ENCODE measurements at regions not wholly inside any gene's neighbourhood (a gene's known extent, or its start where the extent isn't known, plus 50 kb on each side); places are given as distances from the start of the nearest gene placed in this dataset.
"Not testable (repeated sequence)": the region's sequence is repeated elsewhere in the genome, so short reads cannot be mapped to it uniquely, and the experiment has no call there.

DNA sequence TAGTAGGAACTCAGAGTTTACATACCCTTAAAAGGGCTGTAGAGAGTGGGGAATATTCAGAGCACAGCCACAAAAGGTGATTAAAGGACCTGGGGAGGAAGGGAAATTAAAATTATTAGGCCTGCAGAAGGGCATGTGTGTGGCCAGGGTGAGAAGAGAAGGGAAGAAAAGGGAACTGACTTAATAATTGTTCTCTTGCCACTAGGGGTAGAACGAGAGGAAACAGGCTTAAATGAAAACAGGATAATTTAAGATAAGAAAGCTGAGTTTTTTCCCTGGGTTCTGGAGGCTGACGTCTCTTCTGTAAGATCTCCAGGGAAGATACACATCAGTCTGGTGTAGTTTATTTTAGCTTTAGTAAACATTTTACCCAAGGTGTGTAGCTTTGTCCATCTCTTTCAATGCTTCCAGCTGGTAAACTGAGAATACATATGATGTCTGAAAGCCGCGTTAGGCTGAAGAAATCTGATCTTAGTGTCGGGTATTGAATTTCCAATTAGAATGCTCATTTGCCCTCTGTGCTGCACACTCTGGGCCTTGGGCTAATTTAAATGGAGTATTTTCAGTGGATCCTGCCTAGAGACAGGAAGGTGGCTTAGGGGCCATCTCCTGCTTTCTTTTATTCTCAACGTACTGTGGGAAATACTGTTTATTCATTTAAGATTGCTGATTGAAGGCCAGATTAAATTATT, 416.8 kb downstream of the TMEM38B start:
- DNase-seq, result no peak

DNA sequence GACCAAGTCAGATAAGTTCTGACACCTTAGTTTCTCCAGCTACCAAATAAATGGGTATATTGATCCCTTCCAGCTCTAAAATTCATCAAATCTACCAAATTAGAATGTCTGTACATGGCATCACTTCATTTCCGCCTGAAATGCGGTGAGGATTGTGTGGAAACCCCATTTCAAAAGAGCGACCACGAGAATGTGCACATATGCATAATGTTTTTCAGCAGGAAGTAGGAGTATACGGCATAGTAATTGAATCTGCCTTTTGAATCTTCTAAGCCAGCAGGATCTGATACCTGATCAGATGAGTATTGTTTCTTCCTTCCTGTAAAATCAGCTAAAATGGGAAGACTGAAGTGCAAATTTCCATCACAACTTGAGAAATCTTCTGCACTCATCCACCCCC, 418.6 kb downstream of the TMEM38B start:
- DNase-seq, result no peak

DNA sequence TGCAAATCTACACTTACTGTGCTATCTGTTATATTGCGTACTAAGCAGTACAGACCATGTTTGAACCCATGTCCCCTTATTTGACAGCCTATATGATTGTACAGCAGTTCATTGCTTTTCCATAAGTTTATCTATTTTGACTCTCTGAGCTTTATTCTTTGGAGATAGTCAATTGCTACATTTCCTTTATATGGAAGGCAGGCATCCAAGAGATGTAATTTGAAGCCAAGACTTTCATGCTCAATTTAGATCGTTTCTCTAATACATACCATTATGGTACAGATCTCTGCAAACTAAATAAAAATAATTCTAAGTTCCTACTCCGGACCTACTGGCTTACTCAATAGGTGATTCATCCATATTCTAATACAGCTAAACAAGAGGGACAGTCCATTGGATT, 424.8 kb downstream of the TMEM38B start:
- no peak for DNase-seq

DNA sequence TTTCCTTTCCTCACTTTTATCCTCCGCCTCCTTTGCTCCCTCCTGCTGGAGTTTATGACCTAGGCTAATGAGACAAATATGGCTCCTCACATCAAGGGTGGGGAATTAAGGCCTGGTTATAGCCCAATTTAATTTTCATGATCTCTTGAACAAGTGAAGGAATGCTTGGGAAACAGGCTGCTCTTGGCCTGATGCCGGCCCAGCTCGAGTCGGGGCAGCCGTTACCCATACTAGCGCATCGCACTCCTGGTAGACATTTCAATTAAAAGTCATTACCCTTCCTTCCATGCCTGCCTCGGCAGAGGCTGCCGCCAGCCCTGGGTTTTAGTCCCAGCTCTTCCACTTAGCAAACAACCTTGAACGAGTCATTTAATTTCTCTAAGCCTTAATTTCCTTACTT, 425.7 kb downstream of the TMEM38B start:
- DNase-seq, result no peak

DNA sequence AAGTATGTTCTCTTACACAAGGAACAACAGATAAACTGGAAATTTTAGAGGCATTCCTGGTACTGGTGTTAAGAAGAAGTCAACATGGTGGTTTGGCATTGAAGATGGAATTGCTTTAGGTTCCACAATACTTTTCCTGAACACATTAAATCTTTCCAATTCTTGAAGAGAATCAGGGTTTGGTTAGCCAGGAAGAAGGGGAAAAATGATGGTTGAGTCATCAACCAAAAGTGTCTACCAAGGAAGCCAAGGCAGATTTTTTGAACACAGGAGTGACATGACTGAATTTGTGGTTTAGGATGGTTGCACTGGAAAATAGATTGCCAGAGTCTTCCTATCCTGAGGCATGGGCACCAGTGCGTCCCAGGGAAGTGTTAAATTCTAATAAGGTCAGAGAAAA, 433.4 kb downstream of the TMEM38B start:
- DNase-seq, result no peak

DNA sequence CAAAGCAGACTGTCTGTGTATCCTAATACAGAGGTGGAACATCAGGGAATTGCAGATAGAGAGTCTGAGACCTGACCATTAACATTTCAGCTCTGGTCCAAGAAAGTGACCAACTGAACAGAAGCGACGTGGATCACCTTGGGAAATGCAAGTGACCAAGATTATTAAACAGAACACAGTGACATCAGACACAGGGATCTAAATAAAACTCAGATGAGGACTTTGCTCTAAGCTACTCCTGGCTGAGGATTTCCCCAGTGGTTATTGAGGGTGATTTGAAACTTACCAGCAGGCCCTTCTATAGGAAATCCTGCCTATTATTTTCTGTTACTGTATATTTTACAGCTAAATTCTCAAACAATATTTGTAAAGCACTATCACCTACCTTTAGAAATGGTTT, 436.0 kb downstream of the TMEM38B start:
- DNase-seq, result no peak

DNA sequence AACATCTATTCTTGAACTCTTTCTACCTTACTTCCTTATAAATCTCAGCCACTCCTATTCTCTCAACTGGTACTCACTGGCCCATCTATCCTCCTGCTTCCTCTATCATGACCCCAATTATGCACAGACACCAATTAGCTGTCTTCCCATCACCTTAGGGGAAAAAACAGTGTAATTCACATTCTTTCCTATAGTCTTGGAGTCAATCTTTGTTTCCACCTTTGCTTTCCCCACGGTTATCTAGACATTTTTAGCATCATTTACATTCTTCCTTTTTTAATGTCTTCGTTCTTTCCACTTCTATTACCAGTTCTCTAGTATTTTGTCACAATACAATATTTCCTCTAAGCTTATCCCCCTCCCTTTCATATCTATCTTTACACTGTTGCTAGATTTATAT, 449.4 kb downstream of the TMEM38B start:
- DNase-seq, result no peak

DNA sequence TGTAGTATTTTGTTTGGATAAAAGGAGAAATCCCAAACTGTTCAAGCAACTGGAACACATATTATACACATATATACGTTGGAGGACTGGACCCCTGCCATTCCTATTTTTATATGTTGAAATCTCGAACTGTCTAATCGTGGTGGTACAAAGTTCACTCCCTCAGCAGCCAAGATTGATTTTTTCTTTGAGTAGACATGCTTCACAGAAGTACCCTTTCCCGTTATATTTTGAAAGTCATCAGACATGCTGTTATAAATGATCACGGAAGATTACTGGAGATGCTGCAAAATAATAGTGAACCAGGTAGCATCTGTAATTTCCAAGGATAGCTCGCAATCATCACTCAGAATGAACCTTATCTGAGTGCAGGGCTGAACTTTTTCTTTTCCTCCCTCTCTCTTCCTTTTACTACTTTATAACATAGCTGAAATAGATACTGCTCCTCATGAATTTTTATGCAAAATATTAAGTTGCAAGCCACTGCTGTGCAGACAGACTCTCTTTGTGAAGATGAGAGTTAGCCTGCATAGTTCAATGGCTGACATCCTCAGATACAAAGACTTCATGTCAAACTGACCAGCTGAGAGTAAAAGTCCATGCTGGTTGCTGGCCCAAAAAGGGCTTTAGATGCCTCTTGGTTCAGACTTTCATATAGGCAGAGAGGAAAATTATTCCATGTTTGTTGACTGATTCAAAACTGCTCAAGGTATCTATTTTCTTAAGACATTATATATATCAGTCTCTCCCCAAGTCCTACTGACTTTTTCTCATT, 451.9 kb downstream of the TMEM38B start:
- DNase-seq, result no peak

DNA sequence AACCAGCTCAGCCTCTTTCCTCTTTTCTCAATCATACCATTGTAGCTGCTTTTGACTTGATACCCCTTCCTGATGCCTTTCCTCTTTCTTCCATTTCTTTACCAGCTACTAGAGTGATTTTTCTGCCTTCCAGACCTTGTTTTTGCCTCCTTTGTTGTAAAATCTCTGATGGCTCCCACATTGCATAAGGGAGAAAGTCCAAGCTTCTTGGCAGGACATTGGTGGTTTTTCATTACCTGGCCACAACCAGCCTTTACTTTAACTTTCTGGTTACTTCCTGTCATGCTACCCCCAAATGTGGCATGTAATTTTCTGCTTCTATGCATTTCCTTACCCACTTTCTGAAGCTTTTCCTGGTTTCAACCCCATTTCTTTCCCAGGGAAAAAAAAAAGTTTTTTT, 452.5 kb downstream of the TMEM38B start:
- DNase-seq, result no peak

DNA sequence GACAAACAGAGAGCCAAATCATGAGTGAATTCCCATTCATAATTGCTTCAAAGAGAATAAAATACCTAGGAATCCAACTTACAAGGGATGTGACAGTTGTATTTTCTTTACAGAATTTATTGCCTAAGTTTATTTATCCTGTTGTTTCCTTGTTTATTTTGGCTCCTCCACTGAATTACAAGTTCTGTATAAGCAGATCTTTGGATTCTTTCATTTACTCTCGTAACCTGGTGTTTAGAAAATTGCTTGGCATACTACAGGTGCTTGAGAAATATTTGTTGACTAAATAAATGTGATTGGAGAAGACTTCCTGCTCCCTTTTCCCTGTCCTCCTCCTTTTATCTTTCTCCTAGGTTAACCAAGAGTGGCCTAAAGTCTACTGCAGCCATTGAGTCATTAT, 455.6 kb downstream of the TMEM38B start:
- peak; percentile 1 for DNase-seq

DNA sequence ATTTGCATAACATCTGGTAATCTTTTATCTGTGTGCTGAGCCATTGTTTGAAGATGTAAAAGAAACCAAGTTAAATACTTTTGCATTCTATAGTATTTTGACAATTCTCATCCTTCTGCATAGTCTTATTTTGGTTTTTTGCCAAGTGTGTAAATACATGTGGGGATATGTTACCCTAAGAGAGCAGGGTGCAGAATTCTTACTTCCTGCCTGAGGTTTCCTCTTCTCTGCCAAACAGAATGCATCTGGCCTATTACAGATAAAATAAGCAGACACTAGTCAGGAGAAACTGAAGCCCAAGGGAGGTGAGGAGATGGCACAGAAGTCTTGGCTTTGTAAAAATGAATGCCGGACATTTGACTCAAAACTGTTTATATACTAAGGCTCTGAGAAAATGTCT, 462.1 kb downstream of the TMEM38B start:
- DNase-seq, result no peak

DNA sequence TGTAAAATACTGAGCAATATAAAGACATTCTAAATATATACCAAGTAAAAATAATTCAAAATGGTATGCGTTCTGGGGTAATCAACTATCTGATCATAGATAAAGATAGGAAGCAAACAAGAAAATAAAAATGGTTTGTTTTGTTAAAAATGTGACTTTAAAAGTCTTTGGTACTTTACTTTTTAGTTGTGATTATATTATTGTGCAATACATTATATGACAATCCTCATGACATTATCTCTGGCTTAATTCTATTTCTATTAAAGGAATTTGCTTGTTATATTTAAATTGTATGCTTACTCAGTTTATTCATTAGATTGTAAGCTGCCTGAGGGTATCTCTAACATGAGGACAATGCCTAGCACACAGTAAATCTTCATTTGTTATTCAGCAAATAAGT, 477.9 kb downstream of the TMEM38B start:
- DNase-seq, result no peak

DNA sequence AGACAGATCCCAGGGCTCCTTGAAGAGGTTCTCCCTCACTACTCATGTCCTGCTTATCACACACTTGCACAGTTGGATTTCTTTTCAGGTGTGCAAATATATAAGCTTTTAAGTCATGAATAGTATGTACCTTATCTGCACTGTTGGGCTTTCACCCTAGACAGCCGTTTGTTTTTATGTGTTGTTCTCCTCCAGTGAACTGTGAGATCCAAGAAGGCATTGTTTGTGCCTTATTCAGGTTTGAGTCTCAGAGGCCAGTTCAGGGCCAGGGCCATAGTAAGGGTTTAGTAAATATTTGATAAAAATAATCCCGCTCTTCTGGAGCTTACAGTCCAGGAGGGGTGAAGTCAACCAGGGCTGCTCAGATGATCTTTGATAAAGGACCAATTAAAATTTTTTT, 480.0 kb downstream of the TMEM38B start:
- no peak for DNase-seq

DNA sequence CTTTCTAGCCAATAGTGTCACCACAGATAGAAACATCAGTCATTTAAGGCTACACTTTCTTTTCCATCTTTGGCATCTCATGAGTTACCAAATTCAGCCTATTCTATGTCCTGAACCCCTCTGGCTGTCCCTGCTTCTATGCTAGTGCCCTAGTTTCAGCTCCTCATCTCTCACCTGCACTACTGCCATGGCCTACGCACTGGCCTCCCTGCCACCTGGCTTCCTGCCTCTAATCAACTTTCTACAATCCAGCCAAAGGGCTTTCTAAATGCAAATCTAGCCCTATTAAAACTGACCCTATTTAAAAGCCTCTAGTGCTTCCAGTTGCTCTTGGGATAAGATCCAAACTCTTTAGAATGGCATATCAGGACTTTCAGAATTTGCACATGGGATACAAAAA, 482.9 kb downstream of the TMEM38B start:
- DNase-seq, result no peak

DNA sequence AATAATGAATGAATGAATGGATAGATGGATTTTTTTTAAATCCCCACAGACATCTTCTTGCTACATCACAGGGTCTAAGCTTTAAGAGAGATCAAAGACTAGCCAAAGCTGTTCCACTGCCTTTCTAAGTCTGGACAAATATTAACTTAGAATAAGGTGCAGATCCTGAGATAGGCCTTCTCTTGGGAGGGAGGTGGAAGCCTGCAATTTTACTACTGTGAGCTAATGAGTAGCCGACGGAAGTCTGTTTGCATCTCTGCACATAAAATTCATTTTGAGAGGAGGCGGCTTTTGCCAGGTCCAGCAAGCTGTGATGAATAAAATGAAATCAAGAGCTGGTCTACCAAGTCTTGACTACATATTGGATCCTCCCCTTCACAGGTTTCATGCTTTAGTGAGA, 484.9 kb downstream of the TMEM38B start:
- no peak for DNase-seq

DNA sequence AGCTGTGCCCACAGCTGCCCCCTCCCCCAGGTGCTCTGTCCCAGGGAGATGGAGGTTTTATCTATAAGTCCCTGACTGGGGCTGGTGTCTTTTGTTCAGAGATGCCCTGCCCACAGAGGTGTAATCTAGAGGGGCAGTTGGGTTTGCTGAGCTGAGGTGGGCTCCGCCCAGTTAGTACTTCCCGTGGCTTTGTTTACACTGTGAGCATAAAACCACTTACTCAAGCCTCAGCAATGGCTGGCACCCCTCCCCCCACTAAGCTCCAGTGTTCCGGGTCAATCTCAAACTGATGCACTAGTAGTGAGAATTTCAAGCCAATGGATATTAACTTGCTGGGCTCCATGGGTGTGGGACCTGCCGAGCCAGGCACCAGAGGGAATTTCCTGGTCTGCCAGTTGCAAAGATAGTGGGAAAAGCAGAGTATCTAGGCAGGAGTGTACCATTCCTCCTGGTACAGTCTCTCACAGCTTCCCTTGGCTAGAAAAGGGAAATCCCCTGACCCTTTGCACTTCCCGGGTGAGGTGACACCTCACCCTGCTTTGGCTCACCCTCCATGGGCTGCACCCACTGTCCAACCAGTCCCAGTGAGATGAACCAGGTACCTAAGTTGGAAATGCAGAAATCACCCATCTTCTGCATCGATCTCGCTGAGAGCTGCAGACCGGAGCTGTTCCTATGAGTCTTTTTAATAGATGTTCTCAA, 509.6 kb downstream of the TMEM38B start:
- DNase-seq, result not testable (repeated sequence)

DNA sequence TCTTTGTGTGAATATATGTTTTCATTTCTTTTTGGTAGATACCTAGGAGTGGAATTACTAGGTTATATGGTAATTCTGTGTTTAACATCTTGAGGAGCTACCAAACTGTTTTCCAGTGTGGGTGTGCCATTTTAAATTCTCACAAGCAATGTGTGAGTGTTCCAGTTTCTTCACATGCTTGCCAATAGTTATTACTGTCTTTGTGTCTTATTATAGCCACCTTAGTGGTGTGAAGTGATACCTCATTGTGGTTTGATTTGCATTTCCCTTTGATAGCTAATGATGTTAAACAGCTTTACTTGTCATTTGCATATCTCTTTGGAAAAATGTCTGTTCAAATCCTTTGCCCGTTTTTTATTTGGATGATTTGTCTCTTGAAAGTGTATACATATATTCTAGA, 513.0 kb downstream of the TMEM38B start:
- DNase-seq, result no peak

DNA sequence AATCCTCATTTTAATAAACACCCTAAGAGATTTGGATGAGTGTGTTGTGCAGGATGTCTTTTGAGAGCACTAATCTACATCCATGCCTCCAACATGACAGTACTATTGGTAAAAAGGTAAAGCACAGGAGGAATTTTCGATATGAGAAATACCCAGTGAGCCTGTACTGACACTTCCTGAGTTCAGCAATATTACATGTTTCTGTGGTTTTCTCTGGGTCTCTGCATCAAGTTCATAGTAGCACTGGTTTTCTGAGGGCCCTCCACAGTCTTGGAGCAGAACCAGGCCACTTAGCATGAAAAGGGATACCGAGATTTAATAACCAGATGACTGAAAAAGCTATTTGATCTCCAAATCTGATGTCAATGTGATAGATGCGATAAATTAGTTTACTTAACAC, 524.1 kb downstream of the TMEM38B start:
- no peak for DNase-seq

DNA sequence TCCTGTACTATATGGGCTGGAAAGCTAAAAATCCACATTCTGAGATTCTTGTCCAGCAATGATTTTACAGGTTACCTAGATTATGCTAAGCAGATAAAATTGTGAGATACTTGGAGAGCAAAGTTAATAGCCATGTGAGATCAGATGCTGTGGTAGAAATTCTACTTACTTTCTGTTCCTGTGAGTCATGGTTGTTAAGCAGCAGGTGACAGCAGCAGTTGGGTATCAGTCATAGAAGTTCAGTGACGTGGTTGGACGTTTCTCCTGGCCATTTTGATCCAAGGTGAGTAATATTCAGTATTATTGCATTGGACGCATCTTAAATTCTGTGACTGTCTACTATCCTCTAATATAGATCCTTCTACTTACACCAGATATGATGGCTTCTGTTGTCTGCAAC, 524.5 kb downstream of the TMEM38B start:
- DNase-seq, result no peak

DNA sequence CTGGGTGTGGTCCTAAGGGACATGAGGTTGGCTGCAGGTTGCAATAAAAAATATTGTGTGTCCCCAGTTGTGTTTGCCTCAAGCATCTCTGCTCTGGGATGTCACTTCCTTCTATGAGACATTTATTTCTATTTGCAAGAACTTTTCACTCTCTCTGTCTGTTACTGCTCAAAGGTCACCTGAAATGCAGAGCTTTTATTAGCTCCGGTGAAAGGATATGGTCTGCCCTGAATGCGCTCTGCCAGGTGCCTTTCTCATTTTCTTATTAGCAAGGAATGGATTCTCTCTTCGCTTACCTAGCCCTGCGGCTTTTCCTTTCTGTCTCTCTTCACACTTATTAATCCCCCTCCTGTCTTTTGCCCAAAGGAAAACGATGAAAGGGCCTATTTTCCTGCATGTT, 526.1 kb downstream of the TMEM38B start:
- no peak for DNase-seq

DNA sequence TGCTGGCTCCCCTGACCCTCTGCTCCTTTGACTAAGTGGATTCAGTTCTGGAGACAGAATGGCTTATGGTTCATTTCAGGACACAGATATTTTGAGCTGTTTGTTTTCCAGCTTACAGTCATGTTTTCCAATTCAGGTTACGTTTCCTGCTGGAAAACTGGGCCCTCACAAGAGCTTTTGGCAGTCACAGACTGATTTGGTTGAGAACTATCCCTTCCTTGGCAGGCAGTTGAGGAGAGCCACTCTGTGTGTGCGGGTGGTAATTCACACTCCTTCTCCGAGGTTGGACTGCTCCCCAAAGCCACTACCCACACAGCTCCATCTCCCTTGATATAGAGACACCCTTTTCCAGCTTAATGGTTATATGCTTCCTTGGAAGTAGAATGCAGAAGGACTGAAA, 534.5 kb downstream of the TMEM38B start:
- no peak for DNase-seq

DNA sequence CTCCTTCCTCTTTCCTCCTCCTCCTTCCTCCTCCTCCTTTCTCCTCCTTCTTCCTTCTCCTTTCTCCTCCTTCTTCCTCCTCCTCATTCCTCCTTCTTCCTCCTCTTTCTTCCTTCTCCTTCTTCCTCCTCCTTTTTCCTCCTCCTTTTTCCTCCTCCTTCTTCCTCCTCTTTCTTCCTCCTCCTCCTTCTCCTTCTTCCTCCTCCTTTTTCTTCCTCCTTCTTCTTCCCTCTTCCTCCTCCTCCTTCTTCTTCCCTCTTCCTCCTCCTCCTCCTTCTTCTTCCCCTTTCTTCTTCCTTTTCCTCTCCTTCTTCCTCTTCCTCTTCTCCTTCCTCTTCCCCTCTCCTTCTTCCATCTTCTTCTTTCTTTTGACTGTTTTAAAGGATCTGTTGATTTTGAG, 538.8 kb downstream of the TMEM38B start:
- DNase-seq, result no peak

DNA sequence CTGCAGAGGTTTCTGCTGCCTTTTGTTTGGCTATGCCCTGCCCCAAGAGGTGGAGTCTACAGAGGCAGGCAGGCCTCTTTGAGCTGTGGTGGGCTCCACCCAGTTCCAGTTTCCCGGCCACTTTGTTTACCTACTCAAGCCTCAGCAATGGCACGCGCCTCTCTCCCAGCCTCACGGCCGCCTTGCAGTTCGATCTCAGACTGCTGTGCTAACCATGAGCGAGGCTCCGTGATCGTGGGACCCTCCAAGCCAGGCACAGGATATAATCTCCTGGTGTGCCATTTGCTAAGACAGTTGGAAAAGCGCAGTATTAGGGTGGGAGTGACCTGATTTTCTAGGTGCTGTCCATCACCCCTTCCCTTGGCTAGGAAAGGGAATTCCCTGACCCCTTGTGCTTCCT, 566.6 kb downstream of the TMEM38B start:
- DNase-seq, result not testable (repeated sequence)

DNA sequence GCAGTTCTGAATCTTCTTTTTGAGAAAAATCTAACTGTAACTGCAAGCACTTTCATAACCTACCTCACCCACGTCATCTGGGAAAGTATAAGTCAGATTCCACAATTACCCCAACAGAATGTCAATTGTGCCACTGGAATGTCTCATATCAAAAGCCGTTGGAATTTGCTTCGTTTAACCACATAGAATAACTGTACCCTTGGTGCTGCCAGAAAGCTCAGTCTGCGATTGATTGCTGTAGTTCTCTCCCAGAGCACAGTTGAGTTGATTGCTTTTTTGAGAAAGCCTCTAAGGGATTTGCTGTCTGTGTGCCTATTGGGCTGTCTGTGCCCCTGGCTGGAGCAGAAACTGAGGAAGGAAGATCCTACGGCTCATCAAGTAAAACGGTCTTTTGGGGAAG, 583.6 kb downstream of the TMEM38B start:
- DNase-seq, result no peak

All from kidney glomerular epithelial cell (primary cell).